ENCODE measurements at regions not wholly inside any gene's neighbourhood (a gene's known extent, or its start where the extent isn't known, plus 50 kb on each side); places are given as distances from the start of the nearest gene placed in this dataset.

DNA sequence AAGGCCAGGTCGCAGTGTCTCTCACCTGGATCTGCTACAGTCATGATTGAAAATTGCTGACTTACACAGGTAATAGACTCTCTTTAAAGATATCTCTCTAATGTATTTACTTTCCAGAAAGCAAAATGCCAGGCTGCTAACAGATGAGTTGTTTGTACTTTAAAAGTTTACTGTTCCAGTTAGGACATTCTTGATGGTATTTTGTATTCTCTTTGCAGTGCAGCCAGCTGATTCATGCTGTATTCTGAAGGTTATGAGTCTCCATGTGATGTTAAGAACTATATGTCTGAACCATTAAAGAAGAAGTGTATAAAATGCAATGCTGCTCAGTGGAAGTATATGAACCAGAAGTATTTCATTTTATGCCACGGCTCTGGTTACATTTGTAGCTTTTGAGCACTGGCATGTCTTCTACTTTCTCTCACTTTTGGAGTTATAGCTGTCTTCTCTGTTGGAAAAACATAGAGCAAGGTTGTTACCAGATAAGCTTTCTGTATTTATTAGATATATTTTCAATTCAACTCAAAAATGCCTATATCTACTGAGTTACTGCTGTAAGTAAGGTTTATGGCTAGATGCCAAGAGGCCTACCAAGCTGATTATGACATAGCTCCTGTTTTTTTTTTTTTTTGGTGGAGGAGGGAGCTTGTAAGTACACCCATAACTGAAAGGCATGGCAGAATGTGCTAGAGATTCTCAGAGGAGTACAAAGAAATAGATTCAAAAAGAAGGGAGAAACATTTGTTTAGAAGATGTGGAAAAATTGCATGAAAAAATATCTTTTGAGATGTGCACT lies 130.5 kb upstream of the MAN1A1 start:
- Histone ChIP-seq H2AFZ (ENCODE audit: insufficient read depth, low read depth, low read length, poor library complexity, severe bottlenecking) (no peak overlapping the region), H3K79me2 (ENCODE audit: insufficient read depth, low read length) (no peaks in the 10 kb centered on the region), H3K9ac (ENCODE audit: insufficient read depth, low read length, poor library complexity, severe bottlenecking) (no peak overlapping the region), H3K27ac (ENCODE audit: low read depth in 1 of 2, low read length in 2 of 2) (no peak overlapping the region), H3K4me3 (replicated peaks in 1 of 3; ENCODE audit: low read depth in 2 of 3, low read length in 3 of 3) (no peak overlapping the region), H4K20me1 (ENCODE audit: insufficient read depth, low read length) (no peaks in the 10 kb centered on the region), H3K4me2 (replicated peaks; ENCODE audit: extremely low read depth, low read length, poor library complexity, severe bottlenecking) (no peak overlapping the region), H3K36me3 (replicated peaks in 1 of 2; ENCODE audit: control insufficient read depth in 1 of 2, insufficient read depth in 2 of 2, low read length in 2 of 2) (no peaks in the 10 kb centered on the region), H3K27me3 (ENCODE audit: control insufficient read depth in 2 of 2, insufficient read depth in 2 of 2, low read length in 2 of 2) (no peaks in the 10 kb centered on the region), H3K4me1 (ENCODE audit: control insufficient read depth in 1 of 2, insufficient read depth in 2 of 2, low read length in 2 of 2) (no peaks in the 10 kb centered on the region), H3K9me3 (replicated peaks in 1 of 2; ENCODE audit: control insufficient read depth in 1 of 2, insufficient read depth in 1 of 2, low read length in 2 of 2) (no peaks in the 10 kb centered on the region)
- no CpG with 5 or more reads among the region's 2 CpGs for WGBS (ENCODE audit: insufficient coverage)
- Mint-ChIP-seq H3K36me3 (no peaks in the 10 kb centered on the region), H3K4me3 (no peak overlapping the region), H3K4me1 (peaks cover 11% of the 10 kb centered on the region), H3K9me3 (peaks cover 0 to 1% (median 0%) of the 10 kb centered on the region in 7 donors), H3K27ac (no peak overlapping the region), H3K27me3 (ENCODE audit: low read depth in 3 of 3) (peaks cover 0 to 1% (median 0%) of the 10 kb centered on the region in 3 donors)
- no peak for DNase-seq
- TF ChIP-seq, protein P1, sequence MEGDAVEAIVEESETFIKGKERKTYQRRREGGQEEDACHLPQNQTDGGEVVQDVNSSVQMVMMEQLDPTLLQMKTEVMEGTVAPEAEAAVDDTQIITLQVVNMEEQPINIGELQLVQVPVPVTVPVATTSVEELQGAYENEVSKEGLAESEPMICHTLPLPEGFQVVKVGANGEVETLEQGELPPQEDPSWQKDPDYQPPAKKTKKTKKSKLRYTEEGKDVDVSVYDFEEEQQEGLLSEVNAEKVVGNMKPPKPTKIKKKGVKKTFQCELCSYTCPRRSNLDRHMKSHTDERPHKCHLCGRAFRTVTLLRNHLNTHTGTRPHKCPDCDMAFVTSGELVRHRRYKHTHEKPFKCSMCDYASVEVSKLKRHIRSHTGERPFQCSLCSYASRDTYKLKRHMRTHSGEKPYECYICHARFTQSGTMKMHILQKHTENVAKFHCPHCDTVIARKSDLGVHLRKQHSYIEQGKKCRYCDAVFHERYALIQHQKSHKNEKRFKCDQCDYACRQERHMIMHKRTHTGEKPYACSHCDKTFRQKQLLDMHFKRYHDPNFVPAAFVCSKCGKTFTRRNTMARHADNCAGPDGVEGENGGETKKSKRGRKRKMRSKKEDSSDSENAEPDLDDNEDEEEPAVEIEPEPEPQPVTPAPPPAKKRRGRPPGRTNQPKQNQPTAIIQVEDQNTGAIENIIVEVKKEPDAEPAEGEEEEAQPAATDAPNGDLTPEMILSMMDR (IDR thresholded peaks at IDR 0.05): no peak
- intact Hi-C loops (cut with micrococcal nuclease): no loop called here

DNA sequence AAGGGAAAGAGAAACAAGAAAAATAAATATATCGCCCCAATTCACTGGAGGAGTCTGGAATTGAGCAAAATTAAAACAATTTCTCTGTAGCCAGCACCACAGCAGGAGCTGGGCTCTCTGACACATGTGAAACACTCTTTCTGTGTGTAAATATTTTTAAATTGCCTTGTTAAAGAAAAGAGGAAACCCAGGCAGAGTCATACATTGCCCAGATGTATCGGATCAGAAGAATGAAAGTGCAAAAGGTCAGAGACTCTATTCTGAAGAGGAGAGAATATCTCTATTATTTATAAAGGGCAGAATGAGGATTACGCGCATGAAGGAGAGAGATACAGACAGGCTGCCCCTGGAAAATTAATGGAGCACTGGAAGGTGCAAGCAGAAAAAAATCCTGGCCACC lies 127.0 kb upstream of the MAN1A1 start:
- Histone ChIP-seq H3K27me3 (ENCODE audit: control insufficient read depth in 2 of 2, insufficient read depth in 2 of 2, low read length in 2 of 2) (no peaks in the 10 kb centered on the region), H3K9me3 (replicated peaks in 1 of 2; ENCODE audit: control insufficient read depth in 1 of 2, insufficient read depth in 1 of 2, low read length in 2 of 2) (no peaks in the 10 kb centered on the region), H3K9ac (ENCODE audit: insufficient read depth, low read length, poor library complexity, severe bottlenecking) (no peak overlapping the region), H2AFZ (ENCODE audit: insufficient read depth, low read depth, low read length, poor library complexity, severe bottlenecking) (no peak overlapping the region), H3K4me3 (replicated peaks in 1 of 3; ENCODE audit: low read depth in 2 of 3, low read length in 3 of 3) (no peak overlapping the region), H3K36me3 (replicated peaks in 1 of 2; ENCODE audit: control insufficient read depth in 1 of 2, insufficient read depth in 2 of 2, low read length in 2 of 2) (no peaks in the 10 kb centered on the region), H4K20me1 (ENCODE audit: insufficient read depth, low read length) (no peaks in the 10 kb centered on the region), H3K4me1 (ENCODE audit: control insufficient read depth in 1 of 2, insufficient read depth in 2 of 2, low read length in 2 of 2) (no peaks in the 10 kb centered on the region), H3K79me2 (ENCODE audit: insufficient read depth, low read length) (no peaks in the 10 kb centered on the region), H3K27ac (ENCODE audit: low read depth in 1 of 2, low read length in 2 of 2) (no peak overlapping the region), H3K4me2 (replicated peaks; ENCODE audit: extremely low read depth, low read length, poor library complexity, severe bottlenecking) (no peak overlapping the region)
- TF ChIP-seq, protein P1 (IDR thresholded peaks at IDR 0.05): no peak
- intact Hi-C loops (cut with micrococcal nuclease): no loop called here
- H3K36me3 Mint-ChIP-seq: no peaks in the 10 kb centered on the region
- peaks cover 11% of the 10 kb centered on the region for H3K4me1 Mint-ChIP-seq
- no peak for DNase-seq
- H3K27me3 Mint-ChIP-seq (ENCODE audit: low read depth in 3 of 3): peaks cover 0 to 1% (median 0%) of the 10 kb centered on the region in 3 donors
- no CpG with 5 or more reads among the region's 4 CpGs for WGBS (ENCODE audit: insufficient coverage)
- no peaks in the 10 kb centered on the region for H3K9me3 Mint-ChIP-seq
- H3K27ac Mint-ChIP-seq: peak overlapping the region in 1 of 7 donors; percentile 31
- no peak overlapping the region for H3K4me3 Mint-ChIP-seq
